NCI-H748 (cell line): ENCODE measurements at regions not wholly inside any gene's neighbourhood (a gene's known extent, or its start where the extent isn't known, plus 50 kb on each side); places are given as distances from the start of the nearest gene placed in this dataset.
"Not testable (repeated sequence)": the region's sequence is repeated elsewhere in the genome, so short reads cannot be mapped to it uniquely, and the experiment has no call there.

Experiments
- DNase-seq: peaks from one replicate; lab custom pipeline; 2025; ENCODE audit not compliant: unreplicated experiment; lab: John Stamatoyannopoulos, UW

DNA sequence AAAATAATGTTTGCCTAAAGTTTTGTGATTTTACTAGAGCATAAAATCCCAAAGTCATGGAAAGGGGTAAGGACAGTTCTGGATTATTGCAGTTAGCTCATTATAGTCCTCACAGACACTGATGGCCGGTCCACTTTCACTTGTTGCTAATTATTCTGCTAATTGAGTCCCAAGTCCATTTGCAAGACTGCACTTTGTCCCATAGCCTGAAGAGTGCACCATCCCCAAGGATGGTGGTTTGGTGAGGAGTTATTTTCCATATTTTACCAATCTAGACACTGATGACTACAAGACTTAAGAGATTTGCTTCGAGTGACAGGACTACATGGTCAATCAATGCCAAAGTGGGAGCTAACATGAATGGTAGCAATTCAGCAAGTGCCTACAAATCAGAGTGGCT, 181.8 kb upstream of the CACNA2D1 start:
- no peak for DNase-seq

DNA sequence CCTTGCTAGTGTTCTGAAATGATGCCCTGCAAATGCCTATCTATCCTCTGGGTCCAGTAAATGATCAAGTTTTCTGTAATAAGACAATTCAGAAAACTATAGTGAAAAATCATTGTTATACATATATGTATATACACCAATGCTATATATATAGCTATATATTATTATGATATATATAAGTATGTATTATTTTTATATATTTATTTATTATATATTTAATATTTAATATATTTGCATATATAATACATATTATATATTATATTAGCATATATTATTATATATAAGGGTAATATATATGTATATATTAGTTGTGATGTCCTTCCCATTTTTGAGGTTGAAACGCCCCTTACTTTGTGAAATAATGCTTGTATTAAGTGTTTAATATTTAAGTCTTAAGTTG, 181.4 kb upstream of the CACNA2D1 start:
- no peak for DNase-seq

DNA sequence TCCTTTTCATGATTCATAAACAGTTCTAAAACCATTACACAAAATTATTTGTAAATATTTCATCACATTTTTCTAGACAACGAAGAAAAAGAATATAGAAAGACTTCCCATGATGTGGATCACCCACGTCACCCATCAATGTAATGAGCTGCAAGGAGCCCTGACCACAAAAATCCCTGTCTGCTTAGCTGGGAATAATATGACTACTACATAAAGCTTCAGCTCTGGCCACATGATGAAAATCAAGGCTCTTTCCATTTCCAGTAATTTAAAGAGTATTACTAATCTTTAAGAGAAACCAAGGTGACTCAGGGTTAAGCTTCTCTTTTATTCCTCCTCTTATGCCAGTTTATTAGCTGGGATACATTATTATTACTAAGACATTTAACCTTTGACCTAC, 180.8 kb upstream of the CACNA2D1 start:
- no peak for DNase-seq

DNA sequence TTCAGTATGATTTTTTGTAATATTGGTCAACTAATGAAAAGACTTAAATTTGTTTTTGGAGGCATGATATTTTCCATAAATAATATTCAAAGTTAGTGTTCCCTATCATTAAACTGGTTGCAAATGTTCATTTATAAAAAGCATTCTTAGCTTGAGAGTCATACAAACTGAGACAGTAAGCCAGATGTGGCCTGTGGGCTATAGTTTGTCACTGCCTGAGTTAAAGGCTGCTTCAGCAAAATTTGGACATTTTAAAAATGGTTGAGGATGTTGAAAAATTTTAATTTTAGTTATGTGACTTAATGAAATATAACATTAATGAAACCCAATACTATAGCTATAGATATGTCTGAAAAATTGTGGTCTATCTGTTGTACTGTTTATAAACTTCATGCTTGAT, 180.2 kb upstream of the CACNA2D1 start:
- DNase-seq = no peak

DNA sequence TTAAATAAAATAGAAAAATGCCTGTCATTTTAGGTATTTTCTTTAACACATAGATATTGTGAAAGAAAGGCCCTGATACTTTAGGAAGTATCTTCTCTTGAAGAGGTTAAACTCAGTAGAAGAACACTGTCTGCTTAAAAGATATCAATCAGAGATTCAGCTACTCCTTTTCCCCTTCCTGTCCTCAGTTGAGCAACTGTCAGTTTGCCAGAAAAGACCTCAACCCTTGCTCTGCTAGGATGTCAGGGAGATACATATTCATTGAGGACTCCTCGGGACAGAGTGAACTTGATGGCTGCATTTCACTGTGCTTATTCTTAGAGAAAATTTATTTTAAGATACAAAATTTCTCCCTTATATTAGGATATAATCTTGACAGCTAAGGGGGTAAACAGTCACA, 173.6 kb upstream of the CACNA2D1 start:
- DNase-seq = no peak

DNA sequence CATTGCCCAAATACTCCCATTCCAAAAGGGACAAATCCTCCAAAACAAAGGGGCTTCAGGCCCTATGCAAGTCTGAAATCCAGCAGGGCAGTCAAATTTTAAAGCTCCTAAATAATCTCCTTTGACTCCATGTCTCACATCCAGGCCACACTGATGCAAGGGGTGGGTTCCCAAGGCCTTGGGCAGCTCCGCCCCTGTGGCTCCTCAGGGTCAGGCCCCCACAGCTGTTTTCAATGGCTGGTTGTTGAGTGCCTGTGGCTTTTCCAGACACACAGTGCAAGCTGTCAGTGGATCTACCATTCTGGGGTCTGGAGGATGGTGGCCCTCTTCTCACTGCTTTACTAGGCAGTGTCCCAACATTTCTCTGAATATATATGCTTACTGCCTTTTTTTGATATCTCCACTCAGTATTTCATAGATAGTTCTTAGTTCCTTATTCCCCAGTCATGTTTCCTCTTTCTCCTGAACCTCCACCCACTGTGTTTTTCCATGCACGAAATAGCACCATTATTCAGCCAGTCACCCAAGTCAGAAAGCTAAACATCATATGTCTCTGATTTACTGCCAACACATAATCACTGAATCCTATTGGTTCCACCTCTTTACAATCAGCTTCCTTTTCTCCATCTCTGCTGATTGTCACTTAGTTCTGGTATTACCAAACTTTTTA, 172.6 kb upstream of the CACNA2D1 start:
- DNase-seq = no peak

DNA sequence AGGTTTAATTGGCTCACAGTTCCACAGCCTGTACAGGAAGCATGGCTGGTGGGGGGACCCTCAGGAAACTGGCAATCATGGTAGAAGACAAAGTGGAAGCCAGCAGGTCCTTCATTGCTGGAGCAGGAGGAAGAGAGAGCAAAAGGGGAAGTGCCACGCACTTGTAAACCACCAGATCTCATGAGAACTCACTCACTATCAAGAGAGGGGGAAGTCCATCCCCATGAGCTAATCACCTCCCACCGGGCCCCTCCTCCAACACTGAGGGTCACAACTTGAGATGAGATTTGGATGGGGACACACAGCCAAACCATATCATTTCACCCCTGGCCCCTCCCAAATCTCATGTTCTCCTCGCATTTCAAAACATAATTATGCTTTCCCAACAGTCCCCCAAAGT, 171.9 kb upstream of the CACNA2D1 start:
- DNase-seq = no peak

DNA sequence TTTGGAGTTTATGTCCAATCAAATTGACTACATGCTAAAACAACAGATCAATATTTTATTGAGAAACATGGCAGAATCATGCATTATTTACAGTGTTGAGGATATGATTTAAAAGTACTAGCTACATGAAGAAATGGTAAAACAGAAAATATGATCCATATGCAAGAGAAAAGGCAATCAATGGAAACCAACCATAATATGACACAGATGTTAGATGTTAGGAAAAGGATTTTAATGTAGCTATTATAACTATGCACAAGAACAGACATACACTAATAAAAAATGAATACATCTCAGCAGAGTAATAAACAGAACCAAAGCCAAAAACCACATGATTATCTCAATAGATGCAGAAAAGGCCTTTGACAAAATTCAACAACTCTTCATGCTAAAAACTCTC, 166.2 kb upstream of the CACNA2D1 start:
- DNase-seq = no peak

DNA sequence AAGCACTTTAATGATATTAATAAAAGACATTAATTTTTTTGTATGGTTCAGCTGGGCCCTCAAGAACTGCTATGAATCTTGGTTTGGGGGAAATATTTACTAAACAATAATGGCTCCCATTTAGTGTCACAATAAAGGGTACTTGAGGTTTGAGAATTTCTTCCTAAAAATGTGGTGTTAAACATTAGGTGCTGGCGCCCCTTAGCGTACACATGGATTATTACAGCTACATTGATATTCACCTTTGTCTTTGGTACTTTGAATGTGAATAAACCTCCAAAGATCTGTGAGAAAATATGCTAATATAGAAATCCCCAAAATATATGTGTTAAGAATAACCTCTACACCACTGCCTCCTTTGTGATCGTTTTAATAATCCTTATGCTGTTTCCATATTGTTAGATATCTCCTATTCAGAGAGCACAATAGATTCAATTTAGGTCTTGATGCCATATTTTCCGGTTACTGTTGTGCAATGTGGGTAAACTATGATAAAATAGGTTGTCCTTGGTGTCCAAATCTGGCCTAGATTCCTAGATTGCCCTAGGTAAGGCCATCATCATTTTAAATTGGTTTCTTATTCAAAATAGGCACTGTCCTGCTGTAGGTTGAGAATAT, 161.8 kb upstream of the CACNA2D1 start:
- DNase-seq = peak; percentile 76

DNA sequence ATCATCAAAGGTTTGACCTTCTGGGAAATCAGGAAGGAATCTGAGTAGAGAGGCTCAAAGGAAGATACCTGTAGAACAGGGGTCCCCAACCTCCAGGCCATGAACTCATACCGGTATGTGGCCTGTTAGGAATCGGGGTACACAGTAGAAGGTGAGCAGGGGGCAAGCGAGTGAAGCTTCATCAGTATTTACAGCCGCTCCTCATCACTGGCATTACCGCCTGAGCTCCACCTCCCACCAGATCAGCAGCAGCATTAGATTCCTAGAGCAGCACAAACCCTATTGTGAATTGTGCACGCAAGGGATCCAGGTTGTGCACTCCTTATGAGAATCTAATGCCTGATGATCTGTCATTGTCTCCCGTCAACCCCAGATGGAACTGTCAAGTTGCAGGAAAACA, 158.5 kb upstream of the CACNA2D1 start:
- DNase-seq = no peak

DNA sequence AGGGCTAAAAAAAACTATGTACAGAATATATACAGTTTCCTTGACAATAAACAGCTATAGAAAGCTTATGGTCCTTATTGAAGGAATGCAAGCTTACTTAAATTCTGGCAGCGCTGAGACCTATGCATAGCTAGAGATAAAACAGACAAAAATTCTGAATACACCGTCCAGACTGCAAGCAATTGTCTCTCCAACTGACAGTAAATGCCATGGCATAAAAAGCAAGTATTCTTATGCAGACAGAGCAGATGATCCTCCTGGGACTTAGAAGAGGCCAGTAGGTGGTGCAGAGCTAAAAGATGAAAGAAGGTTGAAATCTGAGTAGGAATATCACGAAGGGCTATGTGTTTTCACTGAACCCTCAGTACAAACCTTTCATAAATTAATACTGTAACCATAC, 157.0 kb upstream of the CACNA2D1 start:
- peak; percentile 26 for DNase-seq

DNA sequence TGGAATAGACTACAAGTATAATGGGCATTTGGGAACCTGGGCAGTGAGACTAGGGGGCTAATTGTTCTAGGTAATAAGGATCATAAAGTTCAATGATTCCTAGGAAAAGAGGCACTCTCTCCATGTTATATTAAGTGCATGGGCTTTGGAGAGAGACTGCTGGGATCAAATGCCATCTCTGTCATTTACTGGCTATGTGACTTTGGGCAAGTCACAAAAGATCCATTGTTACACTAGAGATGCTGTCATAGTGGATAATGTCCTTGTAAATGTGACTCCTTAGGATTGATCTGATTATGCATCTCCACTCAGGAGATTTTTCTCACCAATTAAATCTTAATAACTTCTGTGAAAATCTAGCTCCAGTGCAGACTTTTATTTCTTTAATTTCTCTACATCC, 156.3 kb upstream of the CACNA2D1 start:
- DNase-seq = peak; percentile 38

DNA sequence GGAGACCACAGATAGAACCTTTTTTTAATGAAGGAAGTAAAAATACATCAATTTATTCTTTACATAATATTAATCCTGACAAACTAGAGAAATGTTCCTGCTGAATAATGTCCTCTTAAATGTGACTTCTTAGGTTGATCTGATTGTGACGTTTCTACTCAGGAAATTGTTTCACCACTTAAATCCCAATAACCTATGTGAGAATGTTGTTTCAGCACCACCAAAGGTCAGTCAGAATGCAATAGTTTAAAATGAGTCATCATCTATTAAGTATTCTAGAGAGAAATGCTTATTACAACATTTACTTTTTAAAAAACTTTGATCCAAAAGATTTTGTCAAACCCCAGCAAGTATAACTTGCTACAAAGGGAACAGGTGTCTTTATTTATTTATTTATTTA, 155.4 kb upstream of the CACNA2D1 start:
- DNase-seq = no peak

DNA sequence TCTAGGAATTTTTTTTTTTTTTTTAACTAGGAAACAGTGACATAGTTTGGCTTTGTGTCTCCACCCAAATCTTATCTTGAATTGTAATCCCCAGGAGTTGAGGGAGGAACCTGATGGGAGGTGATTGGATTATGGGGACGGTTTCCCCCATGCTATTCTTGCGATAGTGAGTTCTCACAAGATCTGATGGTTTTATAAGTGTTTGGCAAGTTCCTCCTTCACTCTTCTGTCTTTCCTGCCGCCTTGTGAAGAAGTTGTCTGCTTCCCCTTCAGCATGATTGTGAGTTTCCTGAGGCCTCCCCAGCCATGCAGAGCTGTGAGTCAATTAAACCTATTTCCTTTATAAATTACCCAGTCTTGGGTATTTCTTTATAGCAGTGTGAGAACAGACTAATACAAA, 152.2 kb upstream of the CACNA2D1 start:
- not testable (repeated sequence) for DNase-seq

DNA sequence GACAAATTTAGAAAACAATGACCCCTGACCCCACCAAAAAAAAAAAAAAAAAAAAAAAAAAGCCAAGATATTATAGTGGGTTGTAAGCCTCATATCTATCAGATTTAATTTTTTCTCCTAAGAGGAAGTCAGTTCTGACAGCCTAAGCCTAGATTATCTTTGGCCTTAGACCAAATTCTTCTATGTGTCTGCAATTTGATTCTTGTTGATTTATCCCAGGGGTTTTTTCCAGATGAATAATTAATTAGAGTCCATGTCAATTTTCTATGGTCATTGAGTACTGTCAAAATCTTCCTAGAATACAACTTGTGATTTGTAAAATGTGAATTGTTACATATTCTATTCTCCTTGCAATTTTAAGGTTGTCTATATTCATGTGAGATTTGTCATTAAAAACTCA, 151.6 kb upstream of the CACNA2D1 start:
- peak; percentile 57 for DNase-seq

DNA sequence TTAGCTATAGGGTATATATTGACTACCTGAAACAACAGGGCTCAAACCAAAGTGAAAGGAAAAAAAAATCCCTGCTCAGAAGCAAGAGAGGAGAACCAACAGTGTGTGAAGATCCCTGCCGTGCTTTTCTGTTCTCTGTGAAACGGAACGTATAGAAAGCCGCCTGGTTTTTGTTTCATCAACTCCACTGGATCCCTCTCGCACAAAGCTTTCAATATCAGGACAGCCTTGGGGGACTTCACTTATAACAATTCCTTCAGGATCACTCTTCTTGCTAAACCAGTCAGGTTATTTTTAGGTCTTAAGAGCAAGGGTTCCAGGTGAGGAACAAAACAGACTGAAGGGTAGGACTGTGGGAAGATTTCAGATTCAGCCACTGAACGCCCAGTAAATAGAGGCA, 151.1 kb upstream of the CACNA2D1 start:
- peak; percentile 85 for DNase-seq

DNA sequence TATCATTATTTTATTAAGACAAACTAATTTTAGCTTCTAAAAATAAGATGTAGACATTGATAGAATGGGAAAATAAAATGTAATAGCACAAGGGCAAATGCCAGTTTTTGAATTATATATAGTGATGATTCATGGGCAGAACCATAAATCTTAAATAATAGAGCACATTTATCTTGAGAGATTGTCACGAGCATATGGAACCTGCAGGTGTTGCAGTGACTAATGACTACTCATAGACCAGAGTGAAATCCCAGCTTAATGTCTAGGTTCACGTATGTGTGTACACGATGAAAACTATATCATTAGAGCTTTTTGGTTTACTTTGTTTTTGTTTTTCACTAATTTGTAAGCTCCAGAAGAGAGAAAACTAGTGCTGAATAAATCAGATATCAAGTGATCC, 150.2 kb upstream of the CACNA2D1 start:
- DNase-seq = peak; percentile 81

DNA sequence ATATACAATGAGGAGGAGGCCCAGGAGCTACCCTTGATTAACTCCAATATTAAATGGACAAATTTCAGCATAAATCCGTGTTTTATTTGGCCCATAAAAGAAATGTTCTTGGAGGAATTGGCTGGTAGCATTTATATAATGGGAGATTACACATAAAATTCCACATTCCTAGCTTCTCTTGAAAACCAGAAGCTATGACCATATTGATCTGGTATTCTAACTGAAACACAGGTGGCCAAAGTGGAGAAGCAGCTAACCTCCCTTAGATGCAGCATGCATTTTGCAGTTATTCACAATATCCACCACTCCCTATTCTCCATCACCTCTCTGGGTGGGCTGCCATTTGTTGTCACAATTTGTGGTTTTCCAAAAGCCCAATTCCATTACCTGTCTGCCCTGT, 148.8 kb upstream of the CACNA2D1 start:
- DNase-seq = no peak

DNA sequence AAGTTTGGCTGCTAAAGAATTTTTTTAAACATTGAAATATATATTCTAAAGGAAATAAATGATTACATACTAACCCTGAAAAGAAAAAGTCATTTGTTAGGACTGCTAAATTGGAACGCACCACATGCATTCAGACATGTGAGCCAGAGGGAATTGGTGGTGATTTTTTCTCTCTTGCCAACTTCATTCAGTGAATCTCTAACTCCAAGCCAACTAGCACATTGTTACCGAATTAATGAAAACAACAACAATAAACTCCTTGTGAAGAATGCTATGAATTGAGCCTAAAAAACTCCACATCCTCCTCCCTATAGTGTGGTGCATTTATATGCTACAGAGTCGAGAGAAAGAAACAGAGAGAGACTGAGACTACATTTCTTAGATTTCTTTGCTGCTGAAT, 135.5 kb upstream of the CACNA2D1 start:
- no peak for DNase-seq

DNA sequence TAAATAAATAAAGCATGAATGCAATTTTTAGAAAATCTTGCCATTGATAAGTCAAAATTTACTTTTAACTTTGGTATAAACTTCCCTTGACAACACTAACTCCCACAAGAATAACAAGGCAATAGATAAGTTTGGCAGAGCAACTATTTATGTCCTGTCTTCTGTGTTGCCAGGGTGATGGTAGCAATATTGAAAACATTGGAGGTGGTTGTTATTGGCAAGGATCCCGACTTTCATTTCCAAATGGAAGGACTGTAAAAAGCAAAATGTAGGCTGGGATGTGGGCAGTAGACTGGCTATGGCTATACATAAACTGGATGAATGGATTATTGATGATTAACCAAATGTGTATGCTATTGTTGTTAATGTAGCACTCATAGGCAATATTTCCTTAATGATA, 134.9 kb upstream of the CACNA2D1 start:
- DNase-seq = peak; percentile 73

DNA sequence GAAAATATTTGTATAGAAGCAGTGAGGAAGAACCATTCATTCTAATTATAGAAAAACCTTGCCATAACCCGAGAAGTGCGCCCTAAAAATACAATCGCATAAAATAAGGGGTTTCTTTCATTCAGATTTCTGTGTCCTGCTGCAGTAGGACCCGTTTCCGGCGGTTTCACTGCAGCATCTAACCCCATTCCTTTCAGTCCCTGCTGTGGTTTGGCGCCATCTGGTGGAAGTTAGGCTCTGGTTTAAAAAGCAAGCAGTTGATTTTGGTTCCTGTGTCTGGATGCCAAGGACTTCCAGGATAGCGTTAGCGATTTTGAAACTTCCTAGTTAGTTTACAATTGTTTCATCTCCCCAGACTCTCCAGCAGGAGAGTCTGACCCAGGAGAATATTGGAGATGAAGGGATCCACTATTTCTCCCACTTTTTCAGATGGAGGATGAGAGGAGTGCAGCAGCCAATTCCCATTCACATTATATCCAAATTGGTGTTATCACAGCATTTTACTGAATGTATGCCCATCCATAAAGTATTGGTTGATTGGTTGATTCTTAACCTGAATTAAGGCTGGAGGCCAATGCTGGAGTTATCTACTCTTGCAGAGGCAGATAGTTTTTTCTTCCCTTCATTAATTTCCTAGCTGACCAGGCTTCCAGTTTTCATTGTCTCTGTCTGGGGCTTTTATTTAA, 128.8 kb upstream of the CACNA2D1 start:
- DNase-seq = peak; percentile 94

DNA sequence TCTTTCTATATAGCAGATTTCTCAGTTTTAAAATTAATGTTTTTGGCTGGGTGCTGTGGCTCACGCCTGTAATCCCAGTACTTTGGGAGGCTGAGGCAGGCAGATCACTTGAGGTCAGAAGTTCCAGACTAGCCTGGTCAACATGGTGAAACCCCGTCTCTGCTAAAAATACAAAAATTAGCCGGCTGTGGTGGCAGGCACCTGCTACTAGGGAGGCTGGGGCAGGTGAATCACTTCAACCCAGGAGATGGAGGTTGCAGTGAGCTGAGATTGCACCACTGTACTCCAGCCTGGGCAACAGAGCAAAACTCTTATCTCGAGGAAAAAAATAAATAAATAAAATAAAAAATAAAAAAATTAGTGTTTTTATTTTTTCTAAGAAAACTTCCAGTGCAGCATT, 127.5 kb upstream of the CACNA2D1 start:
- not testable (repeated sequence) for DNase-seq

DNA sequence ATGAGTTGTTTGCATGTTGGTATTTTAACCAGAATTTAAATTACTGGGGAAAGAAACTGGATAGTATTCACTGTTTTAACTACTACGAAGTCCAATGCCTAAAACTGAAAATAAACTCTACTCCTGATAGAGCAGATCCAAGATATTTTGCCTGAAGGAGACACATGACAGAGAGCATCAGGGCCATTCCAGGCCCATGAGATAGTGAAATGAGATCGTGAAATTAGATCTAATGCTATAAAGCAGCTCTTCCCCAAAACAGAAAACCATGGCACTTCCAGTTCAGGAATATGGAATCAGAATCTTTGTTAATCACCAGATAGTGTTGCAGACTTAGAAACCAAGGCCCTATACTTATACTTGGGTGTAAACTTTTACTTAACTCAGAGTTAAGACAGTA, 124.3 kb upstream of the CACNA2D1 start:
- no peak for DNase-seq
